KMS-11 (cell line): ENCODE measurements at regions not wholly inside any gene's neighbourhood (a gene's known extent, or its start where the extent isn't known, plus 50 kb on each side); places are given as distances from the start of the nearest gene placed in this dataset.

Experiments used
- H2AFZ ChIP-seq: fragments of 200-600 bp; sonication (generic); 2 replicates; pipeline ENCODE4 v1.6.1; 2016; ENCODE audit warnings: antibody characterized with exemption, mixed run types, low read depth
- H3K27ac ChIP-seq: fragments of 200-600 bp; sonication (generic); 2 replicates; pipeline ENCODE4 v1.6.1; 2016; ENCODE audit warnings: mild to moderate bottlenecking, mixed run types
- H3K27me3 ChIP-seq: fragments of 200-600 bp; sonication (generic); 2 replicates; pipeline ENCODE4 v1.6.1; 2017; ENCODE audit warnings: mild to moderate bottlenecking, low read depth, mixed run types, moderate library complexity; ENCODE audit not compliant: insufficient read depth
- H3K36me3 ChIP-seq: fragments of 200-600 bp; sonication (generic); 2 replicates; pipeline ENCODE4 v1.6.1; 2017; ENCODE audit warnings: mild to moderate bottlenecking, mixed run types; ENCODE audit not compliant: insufficient read depth
- H3K4me1 ChIP-seq: fragments of 200-600 bp; sonication (generic); 2 replicates; pipeline ENCODE4 v1.6.1; 2016; ENCODE audit warnings: mild to moderate bottlenecking, low read depth, mixed run types; ENCODE audit not compliant: poor library complexity, severe bottlenecking
- H3K4me2 ChIP-seq: fragments of 200-600 bp; sonication (generic); 2 replicates; pipeline ENCODE4 v1.7.0; 2016; ENCODE audit warnings: mild to moderate bottlenecking, mixed run types
- H3K4me3 ChIP-seq: fragments of 200-600 bp; sonication (generic); IDR thresholded peaks from 2 replicates; pipeline ENCODE4 v1.6.1; 2017; ENCODE audit warnings: low read depth, low read length, mixed read lengths; ENCODE audit not compliant: insufficient read depth
- H3K79me2 ChIP-seq: fragments of 200-600 bp; sonication (generic); 2 replicates; pipeline ENCODE4 v1.6.1; 2016; ENCODE audit warnings: low read depth, mixed run types; ENCODE audit not compliant: insufficient read depth
- H3K9ac ChIP-seq: fragments of 200-600 bp; sonication (generic); 2 replicates; pipeline ENCODE4 v1.6.1; 2016; ENCODE audit warnings: mild to moderate bottlenecking, mixed run types
- H4K20me1 ChIP-seq: fragments of 200-600 bp; sonication (generic); 2 replicates; pipeline ENCODE4 v1.6.1; 2016; ENCODE audit warnings: mild to moderate bottlenecking, mixed run types; ENCODE audit not compliant: insufficient read depth
- TF ChIP-seq, protein P1 (sequence below): fragments of 200-600 bp; sonication (generic); conservative IDR thresholded peaks from 2 replicates; pipeline ENCODE4 v1.6.1; 2017; ENCODE audit warnings: low read depth, mild to moderate bottlenecking, antibody characterized with exemption, low read length, moderate library complexity, mixed read lengths

DNA sequence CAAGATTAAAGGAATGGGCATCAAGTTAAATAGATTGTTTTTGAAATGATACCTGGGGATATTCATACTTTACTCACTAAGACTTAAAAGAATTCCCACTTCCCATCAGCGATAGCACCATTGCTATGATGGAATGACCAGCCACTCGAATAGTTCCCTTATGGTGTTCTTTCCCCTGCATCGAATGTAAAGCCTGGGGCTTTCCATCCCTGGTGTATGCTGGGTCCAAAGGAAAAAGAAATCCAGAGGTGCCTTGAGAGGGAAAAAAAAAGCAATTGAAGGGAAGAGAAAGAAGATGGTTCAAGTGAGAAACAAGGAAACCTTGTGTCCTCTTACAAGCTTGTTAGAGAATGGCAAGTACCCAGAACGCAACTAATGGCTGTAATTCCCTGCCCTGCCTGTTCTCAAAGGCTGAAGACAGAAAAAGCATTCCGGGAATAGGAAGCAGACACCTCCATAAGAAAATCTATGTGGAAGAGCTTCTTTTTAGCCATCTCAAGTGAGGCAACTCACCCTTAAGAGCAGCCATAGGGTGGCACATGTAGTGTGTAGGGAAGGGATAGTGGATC lies 351.1 kb upstream of the DAB2 start:
- no peaks in the 10 kb centered on the region for H3K79me2 ChIP-seq
- no peak overlapping the region for H3K4me2 ChIP-seq
- H3K4me3 ChIP-seq, result no peak overlapping the region
- no peak overlapping the region for H3K9ac ChIP-seq
- no peak overlapping the region for H2AFZ ChIP-seq
- H4K20me1 ChIP-seq, result no peaks in the 10 kb centered on the region
- TF ChIP-seq, protein P1, sequence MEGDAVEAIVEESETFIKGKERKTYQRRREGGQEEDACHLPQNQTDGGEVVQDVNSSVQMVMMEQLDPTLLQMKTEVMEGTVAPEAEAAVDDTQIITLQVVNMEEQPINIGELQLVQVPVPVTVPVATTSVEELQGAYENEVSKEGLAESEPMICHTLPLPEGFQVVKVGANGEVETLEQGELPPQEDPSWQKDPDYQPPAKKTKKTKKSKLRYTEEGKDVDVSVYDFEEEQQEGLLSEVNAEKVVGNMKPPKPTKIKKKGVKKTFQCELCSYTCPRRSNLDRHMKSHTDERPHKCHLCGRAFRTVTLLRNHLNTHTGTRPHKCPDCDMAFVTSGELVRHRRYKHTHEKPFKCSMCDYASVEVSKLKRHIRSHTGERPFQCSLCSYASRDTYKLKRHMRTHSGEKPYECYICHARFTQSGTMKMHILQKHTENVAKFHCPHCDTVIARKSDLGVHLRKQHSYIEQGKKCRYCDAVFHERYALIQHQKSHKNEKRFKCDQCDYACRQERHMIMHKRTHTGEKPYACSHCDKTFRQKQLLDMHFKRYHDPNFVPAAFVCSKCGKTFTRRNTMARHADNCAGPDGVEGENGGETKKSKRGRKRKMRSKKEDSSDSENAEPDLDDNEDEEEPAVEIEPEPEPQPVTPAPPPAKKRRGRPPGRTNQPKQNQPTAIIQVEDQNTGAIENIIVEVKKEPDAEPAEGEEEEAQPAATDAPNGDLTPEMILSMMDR, result no peak
- no peaks in the 10 kb centered on the region for H3K4me1 ChIP-seq
- no peaks in the 10 kb centered on the region for H3K27me3 ChIP-seq
- no peak overlapping the region for H3K27ac ChIP-seq
- H3K36me3 ChIP-seq, result no peaks in the 10 kb centered on the region

DNA sequence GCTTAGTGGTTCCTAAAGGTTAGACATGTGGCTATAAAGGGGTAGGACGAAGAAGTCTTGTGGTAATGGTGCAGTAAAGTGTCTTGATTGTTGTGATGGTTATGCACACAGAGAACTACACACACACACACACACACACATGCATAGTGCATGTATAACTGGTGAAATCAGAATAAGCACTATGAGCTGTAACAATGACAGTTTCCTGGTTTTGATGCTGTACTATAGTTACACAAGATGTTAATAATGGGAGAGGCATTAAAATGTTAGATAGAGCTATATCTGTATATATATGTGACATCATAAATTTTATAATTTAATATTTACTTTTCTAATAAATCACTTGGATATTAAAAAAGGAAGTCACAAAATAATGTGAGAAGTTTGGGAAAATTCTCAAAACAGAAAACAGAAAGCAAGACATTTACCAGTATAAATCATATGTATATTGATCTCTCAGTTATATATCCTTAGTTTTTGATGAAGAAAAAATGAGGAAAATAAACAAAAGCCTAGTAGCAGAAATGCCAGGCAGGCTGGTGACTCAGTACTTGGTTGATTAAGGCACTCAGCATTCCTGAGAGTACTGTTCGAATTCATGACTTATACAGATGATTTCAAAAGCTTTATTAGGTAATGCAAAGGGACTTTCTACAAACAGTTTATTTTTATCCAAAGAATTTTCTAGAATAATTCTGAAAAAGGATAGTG lies 350.5 kb upstream of the DAB2 start:
- no peak overlapping the region for H3K4me2 ChIP-seq
- H3K9ac ChIP-seq, result no peak overlapping the region
- no peaks in the 10 kb centered on the region for H3K4me1 ChIP-seq
- H3K27me3 ChIP-seq, result no peaks in the 10 kb centered on the region
- TF ChIP-seq, protein P1, result no peak
- no peaks in the 10 kb centered on the region for H3K79me2 ChIP-seq
- no peak overlapping the region for H2AFZ ChIP-seq
- H3K36me3 ChIP-seq, result no peaks in the 10 kb centered on the region
- no peak overlapping the region for H3K27ac ChIP-seq
- H3K4me3 ChIP-seq, result no peak overlapping the region
- no peaks in the 10 kb centered on the region for H4K20me1 ChIP-seq

- TF ChIP-seq, protein P1, result no peak
- Histone ChIP-seq H3K4me3 (no peak overlapping the region), H3K4me1 (no peaks in the 10 kb centered on the region), H3K36me3 (no peaks in the 10 kb centered on the region), H3K27ac (no peak overlapping the region), H3K9ac (no peak overlapping the region), H2AFZ (no peak overlapping the region), H4K20me1 (no peaks in the 10 kb centered on the region), H3K4me2 (no peak overlapping the region), H3K27me3 (no peaks in the 10 kb centered on the region), H3K79me2 (no peaks in the 10 kb centered on the region)
Observed at GRCh38 chr5:39774605-39775004, 349.8 kb upstream of the DAB2 start.

DNA sequence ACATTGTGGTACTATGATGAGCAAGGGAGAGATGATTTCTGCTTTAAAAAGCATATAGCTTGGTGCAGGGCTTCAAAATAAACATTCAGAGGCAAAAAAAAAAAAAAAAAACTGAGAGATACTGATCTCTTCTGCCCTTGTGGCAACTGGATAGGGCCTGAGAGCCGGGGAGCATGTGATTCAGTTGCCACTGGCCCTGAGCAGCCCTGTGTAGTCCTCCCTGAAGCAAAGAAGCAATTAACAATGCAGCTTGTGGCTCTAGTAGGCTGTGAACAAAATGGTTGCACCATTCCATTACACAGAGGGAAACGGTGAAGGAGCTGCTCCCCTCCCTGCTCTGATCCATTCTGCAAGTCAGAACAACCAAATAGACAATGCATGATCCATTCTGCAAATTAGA lies 347.5 kb upstream of the DAB2 start:
- Histone ChIP-seq H2AFZ (no peak overlapping the region), H3K36me3 (no peaks in the 10 kb centered on the region), H3K9ac (no peak overlapping the region), H3K4me3 (no peak overlapping the region), H3K27me3 (no peaks in the 10 kb centered on the region), H4K20me1 (no peaks in the 10 kb centered on the region), H3K79me2 (no peaks in the 10 kb centered on the region), H3K4me1 (no peaks in the 10 kb centered on the region), H3K27ac (no peak overlapping the region), H3K4me2 (no peak overlapping the region)
- TF ChIP-seq, protein P1, result no peak
